Kidney tubule cell (primary cell): ENCODE measurements at regions not wholly inside any gene's neighbourhood (a gene's known extent, or its start where the extent isn't known, plus 50 kb on each side); places are given as distances from the start of the nearest gene placed in this dataset.
A peak's percentile ranks its signal among the peaks of the same experiment; 100 is the strongest.

Experiments
- DNase-seq: peaks from one replicate; pipeline ENCODE4 v3.0.0-alpha.2; 2018; ENCODE audit warnings: low spot score

DNA sequence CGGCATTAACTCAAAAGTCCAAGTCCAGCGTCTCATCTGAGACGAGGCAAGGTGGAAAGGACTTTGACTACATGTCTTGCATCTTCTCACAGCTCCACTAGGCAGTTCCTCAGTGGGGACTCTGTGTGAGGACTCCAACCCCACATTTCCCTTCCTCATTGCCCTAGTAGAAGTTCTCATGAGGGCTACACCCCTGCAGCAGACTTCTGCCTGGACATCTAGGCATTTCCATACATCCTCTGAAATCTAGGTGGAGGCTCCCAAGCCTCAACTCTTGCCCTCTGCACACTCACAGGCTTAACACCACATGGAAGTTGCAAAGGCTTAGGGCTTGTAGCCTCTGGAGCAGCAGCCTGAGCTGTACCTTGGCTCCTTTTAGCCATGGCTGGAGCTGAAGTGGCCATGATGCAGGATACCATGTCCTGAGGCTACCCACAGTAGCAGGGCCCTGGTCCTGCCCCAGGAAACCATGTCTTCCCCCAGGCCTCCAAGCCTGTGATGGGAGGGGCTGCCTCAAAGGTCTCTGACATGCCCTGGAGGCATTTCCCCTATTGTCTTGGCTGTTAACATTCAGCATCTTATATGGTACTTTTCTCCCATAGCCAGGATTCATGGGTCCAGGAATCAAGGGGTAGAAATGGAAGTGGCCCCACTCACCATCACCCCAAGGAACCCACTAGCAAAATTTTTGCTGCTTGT is 194.6 kb upstream of the KCNG1 start:
- no peak for DNase-seq

DNA sequence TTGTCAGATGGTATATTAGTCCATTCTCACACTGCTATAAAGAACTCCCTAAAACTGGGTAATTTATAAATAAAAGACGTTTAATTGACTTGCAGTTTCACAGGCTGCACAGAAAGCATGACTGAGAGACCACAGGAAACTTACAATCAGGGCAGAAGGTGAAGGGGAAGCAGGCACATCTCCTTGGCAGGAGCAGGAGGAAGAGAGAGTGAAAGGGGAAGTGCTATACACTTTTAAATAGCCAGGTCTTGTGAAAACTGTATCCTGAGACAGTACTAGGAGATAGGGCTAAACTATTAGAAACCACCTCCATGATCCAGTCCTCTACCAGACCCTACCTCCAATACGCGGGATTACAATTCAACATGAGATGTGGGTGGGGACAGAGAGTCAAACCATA is 193.9 kb upstream of the KCNG1 start:
- no peak for DNase-seq

DNA sequence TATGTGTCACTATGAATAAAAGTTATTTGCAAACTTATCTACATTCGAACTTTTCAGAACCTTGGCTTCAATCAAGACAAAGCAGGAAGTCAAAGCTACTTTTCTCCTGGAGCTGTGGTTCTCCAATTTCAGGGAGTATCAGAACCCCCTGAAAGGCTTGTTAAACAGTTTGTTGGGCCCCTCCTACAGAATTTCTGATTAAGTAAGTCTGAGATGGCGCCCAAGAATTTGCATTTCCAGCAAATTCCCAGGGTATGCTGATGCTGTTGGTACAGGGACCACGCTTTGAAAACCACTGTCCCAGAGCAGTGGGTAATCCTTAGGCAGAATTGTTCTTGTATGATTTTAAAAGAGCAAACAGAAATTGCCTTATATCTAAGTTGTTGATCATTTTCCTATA is 189.9 kb upstream of the KCNG1 start:
- DNase-seq, result no peak

DNA sequence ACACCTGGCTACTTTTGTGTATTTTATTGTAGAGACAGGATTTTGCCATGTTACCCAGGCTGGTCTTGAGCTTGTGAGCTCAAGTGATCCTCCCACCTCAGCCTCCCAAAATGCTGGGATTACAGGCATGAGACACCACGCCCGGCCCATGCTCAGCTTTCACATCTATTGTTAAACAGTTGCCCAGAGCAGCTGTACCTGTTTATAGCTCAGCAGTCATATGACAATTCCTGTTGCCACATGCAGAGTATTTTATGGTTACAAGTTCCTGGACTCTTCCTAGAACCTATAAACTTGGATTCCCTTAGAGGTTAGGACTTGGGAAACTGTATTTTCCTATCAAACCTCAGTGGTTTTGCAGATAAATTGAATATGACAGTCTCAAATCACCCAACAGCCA is 188.3 kb upstream of the KCNG1 start:
- no peak for DNase-seq

DNA sequence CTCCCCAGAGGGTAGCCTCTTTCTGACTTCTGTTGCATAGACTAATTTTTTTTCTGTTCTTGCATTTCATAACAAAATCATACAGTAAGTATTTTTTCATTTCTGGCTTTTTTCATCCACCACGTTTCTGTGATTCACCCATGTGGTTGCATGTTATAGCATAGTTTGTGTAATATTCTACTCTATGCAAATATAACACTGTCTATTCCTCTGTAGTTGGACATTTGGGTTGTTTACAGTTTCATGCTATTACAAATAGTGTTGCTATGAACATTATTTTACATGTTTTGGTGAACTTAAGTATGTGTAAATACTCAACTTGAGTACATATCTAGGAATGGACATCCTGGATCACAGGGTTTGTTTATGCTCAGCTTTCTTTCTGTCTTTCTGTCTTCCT is 187.2 kb upstream of the KCNG1 start:
- no peak for DNase-seq

DNA sequence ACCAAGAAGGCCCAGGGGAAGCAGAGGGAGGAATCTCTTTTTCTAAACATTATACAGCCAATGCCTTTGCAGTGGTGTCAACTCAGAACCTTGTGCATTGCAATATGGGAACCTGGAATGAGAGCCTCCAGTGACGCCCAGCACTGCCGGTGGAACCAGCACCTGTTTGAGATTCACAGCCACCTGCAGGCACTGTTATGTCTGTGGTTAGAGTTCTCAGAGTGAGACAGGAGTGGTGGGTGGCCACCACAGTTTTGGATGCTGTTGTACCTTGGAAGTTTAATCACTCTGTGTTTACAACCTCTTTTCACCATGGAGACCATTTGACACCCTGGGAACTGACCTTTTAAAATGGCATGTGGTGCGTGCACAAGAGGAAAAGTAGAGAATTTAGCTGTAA is 185.3 kb upstream of the KCNG1 start:
- no peak for DNase-seq

DNA sequence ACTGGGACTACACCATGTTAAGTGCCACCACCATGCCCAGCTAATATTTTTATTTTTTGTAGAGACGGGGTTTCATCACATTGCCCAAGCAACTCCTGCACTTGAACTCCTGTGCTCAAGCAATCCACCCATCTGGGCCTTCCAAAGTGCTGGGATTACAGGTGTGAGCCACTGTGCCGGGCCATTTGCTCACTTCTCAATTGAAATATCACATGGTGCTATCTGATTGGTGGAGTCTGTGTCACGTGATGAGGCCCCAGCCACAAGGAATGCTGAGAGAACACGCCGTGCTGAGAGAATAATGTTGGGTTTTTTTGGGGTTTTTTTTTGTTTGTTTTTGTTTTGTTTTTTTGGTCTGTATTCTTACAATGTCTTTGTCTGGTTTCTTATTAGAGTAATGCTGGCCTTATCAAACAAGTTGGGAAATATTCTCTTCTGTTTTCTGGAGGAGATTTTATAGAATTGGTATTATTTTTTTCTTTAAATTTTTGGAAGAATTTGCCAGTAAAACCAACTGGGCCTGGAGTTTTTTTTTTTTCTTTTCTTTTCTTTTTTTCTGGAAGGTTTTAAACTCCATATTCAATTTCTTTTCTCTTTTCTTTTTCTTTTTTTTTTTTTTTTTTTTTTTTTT is 183.2 kb upstream of the KCNG1 start:
- DNase-seq, result no peak

DNA sequence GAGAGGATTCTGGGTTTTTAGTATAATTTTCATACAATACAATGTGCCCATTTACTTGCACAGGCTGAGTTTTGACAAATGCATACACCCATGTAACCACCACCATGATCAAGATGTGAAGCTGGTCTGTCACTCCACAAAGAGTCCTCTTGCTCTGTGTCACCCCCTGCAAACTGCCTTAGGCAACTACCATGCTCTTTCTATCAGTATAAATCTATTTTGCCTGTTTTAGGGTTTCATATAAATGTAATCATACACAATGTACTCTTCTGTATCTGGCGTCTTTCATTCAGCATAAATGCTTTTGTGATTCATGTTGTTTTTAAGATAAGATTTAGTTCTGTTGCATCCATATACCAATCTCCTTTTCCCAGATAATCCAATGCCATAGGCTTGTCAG is 181.9 kb upstream of the KCNG1 start:
- DNase-seq, result no peak

DNA sequence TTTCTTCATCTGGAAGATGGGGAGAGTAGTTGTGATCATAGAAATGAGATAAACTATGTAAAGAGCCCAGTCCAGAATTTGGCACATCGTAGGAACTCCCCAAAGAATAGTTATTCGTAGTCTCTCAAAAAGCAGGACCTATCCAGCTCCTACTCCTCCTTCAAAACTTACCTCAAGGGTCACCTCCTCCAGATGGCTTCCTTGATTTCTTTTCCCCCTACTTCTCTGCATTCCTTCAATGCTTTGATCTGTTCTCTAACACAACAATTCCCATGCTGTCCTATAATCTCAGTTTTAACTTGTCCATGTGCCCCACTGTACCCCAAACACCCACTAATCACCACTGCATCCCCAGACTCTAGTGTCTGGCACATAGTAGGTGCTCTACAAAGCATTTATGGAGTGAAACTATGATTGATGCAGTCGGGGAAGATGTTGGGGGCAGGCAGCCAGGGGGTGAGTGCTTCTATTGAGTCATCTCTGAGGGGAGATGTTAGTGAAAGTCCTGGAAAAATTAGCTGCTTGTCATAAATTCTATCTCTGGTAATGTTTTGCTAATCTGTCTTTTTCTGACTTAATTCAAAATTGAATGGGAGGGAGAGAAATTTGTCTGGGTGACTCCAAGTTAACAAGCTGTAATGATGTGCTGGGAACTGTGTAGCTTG is 181.3 kb upstream of the KCNG1 start:
- no peak for DNase-seq

DNA sequence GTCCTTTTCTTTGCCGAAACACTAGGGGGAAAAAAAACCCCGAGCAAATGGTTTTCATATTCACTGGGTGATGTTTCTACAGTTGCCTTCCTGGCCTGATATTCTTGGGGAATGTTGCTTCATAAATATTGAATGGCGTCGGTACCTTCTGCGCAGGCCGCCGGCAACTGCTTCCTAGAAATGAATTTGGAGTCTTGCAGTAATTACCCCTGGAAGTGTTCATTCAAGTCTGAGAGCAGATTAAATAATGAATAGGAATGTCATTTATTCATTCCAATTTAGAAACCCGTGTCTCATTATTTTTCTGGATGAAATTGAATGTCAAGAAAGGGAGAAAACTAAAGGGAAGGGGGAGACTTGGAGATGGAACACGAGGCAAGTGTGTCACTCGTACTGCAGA is 179.4 kb upstream of the KCNG1 start:
- DNase-seq, result no peak

DNA sequence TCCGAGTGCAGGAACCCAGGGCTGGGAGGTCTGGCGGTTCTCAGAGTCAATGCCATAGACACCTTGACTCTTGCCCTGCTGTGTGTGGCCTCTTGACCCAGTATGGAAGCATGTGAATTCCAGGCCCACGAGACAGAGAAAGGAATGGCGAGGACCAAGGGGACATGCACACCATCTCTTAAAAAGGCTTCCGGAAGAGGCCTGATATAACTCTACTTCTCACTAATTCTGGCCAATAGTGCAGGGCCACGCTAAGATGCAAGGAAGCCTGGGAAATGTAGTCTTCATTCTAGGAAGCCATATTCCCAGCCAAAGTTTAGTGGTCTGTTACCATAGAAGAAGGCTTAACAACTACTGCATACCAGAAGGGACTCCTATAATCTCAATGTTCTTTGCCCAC is 177.0 kb upstream of the KCNG1 start:
- no peak for DNase-seq

DNA sequence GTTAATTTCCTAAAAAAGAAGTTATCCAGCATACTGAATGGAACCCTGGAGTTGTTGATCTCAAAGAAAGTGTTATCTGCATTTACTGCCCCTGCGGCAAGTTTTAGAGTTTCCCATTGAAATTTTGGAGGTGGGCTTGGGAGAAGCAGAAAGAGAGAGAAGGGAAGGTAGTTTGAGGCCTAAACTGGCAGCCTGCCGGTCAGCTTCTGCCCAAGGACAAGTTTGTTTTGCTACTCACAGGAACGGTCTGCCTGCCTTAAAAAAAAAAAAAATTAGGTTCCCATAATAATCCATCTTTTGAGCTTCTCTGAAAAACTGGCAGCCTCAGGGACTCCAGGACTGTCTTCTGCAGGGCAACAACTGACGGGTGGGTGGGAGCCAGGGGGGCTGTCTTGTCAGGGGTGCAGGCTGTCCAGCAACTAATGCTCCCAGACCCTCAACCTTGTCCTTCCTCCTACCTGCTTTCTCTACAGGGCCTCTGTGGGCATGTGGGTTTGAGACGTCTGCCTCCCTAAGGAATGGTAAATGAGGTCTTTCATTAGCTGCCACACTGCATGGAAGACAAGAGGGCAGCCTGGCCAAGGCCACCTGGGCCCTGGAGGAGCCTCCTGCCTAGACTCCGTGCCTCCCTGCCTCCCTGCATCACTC is 176.1 kb upstream of the KCNG1 start:
- DNase-seq, result no peak

DNA sequence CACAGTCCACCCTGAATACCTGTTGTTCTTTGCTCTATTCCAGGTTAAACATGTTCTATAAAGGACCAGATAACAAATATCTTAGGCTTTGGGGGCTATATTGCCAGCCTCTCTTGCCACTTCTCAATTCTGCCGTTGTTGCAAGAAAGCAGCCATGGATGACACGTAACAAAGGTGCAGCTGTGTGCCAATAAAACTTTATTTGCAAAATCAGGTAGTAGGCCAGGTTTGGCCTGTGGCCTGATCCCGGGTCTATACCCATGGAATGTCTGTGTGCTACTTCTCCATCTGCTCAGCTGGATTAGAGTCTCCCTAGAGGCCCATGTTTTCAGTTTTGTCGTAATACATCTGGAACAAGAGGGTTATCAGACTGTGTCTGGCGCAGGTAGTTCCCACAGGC is 175.3 kb upstream of the KCNG1 start:
- DNase-seq, result no peak

DNA sequence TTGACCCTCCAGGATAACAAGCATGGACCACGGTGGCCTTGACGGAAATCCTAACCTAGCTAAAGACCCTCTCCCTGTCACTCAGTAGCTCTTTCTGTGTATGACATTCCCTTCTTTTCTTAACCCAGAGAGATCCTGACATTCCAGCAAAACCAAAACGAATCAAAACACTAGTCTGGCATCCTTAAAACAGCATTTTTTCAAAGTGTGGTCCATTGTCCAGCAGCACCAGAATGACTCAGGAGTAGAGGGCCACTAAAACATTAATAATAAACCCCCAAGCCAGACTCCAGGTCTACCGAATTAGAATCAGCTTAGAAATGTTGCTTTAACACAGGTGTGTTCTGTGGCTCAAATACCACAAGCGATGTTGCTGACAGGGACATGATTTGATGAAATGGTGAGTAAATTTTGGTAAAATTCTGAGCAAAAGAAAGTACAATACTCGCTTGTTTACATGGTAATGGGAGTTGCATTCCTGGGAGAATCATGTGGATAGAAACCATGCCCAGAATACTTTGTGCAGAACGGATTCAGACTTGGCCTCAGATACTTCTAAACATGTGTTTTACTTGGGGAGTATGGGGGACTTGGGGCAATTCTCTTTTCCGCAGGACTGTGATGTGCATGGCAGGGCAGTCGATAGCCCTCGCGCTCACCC is 174.2 kb upstream of the KCNG1 start:
- no peak for DNase-seq

DNA sequence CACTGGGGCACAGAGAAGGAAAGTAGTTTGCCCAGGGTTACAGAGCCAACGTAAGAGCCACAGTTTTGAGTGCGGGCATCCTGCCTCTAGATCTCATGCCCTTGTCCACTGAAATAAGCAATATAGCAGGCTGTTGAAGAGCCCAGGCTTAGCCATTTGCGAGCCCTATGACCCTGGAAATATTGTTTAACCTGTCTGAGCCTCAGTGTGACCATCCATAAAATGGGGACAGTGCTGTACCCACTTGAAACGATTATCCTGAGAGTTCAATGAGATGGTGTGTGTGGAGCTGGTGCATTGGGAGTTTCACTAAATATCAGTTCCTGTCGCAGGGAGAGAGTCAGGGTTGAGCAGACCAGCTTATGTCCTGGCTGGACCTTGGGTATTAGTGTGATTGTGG is 173.1 kb upstream of the KCNG1 start:
- no peak for DNase-seq

DNA sequence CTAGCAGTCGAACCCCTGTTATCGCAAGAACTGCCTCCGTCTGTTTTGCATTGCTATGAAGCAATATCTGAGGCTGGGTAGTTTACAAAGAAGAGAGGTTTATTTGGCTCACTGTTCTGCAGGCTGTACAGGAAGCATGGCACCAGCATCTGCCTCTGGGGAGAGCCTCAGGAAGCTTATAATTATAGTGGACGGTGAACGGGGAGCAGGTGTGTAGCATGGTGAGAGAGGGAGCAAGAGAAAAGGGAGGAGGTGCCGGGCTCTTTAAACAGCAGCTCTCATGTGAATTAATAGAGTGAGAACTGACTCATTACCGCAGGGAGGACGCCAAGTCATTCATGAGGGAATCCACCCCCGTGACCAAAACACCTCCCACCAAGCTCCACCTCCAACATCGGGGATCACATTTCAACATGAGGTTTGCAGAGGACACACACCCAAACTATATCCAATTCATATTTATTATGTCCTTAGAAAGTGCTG is 172.6 kb upstream of the KCNG1 start:
- DNase-seq, result peak; percentile 86

DNA sequence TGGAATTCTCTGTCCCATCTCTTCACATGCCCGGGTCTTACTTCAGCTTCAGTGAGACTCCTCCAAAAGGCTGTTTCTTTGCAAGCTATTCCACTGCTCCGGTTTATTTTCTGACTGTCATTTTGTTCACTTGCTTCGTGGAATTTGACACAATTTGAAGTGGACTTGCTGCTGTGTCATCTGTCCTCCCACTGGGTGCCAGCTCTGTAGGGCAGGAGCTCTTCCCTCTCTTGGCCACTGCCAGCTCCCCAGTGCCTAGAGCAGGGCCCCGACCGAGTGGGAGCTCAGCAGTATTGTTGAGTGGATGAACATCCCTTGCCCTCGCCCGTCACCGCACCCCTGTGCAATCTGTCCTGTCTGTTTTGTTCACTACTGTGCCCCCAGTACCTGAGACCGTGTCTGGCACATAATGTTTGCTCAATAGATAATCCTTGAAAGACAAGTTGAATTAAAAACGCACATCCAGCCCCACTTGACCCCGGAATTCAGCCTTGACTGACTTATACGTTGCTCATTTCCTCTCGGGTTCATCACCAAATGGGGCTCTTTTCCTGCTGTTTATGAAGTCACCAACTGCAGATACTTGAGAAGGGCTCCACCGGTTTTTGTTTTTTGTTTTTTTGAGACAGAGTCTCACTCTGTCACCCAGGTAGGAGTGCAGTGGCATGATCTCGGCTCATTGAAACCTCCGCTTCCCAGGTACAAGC is 170.3 kb upstream of the KCNG1 start:
- DNase-seq, result peak; percentile 18

DNA sequence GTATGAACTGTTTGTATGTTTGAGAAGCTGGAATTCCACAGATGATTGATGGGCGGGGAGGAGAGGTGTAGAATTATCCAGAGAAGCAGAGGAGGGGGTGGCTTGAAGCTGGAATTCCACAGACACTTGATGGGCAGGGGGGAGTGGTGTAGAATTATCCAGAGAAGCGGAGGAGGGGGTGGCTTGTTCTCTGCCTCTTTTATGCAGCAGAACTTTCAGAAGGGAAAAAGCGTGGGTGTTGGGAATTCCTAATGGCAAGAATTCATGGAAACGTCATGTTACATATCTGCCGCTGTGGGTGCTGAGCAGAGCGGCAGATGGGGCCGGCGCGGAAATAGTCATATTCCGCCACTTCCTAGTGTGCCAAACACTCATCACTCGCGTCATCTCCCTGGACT is 167.9 kb upstream of the KCNG1 start:
- DNase-seq, result peak; percentile 7

DNA sequence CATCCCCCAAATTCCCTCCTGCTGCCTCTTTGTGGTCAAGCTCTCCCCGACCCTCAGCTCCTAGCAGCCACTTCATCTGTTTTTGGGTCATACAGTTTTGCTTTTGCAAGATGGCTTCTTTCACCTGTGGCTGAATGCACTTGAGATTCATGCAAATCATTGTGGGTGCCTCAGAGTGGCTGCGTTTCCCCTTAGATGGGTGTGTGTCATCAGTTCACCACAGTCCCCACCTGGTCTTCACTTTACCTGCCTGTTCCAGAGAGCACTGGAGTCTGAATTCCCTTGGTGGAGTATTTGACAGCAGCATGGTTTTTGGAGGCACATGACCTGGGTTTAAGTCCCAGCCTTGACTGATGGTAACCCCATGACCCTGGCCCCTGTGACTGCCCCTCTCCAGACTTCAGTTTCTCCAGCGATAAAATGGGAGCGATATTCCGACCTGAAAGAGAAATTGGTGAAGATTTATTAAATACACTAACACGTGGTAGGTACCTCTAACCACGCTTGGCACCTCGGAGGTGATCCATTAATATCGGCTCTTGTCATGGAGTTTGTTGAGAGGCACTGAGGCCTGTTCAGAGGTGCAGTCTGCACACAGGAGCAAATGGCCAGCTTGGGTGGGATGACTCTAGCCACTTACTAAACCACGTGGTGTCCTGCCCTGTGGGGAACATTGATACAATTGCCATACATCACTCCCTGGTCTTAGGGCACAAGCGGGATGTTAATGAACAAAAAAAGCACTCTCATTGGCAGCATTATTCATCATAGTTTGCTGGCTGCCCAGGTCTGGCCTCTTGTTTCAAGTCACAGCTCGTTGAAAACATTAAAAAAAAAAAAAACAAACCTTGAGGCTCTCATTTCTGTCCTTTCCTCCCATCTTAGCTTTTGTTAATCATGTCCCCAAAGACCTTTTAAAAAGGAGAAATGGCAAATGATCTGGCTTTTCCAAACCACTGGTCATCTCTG is 167.2 kb upstream of the KCNG1 start:
- DNase-seq, result no peak

DNA sequence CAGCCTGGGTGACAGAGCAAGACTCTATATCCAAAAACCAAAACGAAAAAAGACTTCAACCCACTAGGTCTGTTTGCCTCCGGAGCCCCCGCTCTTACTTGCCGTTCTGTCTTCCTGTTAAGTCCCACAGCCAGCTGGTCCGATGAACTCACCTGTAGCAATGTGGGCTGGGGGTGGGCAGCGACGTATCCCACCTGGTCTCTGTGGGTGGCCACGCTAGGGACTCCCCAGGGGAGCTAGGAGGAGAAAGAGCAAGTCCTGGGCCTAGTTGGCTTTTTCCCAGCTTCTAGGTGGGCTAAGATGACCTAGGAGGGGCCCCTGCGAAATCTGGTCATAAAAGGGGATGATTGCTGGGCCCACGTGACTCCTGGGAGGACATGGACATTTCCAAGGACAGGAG is 166.0 kb upstream of the KCNG1 start:
- no peak for DNase-seq

DNA sequence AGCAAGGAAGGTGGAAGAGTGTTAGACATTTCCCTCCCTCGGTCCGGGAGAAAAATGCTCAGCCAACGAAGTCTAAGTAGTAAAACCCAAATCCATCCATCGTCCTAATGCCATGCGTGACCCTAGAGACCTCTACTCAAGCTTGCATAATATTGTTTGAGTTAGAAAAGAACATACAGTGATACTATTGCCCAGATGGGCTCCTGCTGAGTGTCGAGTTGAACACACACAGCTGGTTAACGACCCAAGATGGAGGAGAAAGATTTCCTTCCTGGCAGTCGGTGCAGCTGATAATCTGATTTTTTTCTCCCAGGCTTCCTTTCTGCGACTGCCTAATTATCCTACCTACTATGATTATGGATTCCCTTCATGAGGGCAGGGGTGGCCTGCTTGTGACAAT is 164.4 kb upstream of the KCNG1 start:
- no peak for DNase-seq
